Superior temporal gyrus (tissue), 1 donor: ENCODE measurements at regions not wholly inside any gene's neighbourhood (a gene's known extent, or its start where the extent isn't known, plus 50 kb on each side); places are given as distances from the start of the nearest gene placed in this dataset.

Experiments
- DNase-seq: peaks from one replicate; pipeline ENCODE4 v3.0.0-alpha.2; 2016; ENCODE audit errors: extremely low spot score

DNA sequence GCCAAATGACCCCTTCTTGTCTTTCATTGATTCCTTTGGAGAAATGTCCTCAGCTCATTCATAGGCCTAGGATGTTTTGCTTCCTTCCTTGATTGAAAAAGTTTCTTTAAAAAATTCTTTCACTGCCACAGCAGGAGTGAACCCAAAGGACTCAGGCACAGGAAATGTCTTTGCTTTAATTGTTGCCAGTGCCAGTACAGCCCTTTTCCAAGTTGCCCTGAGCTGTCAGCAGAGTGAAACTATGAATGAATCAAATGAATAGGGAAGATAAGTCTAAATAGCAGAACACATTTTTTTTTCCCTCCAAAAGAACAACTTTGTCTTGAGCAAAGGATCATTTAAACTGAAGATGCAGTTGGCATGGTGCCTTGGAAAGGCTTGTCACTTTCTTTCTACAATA lies 63.8 kb upstream of the SLC4A4 start:
- DNase-seq, result no peak

DNA sequence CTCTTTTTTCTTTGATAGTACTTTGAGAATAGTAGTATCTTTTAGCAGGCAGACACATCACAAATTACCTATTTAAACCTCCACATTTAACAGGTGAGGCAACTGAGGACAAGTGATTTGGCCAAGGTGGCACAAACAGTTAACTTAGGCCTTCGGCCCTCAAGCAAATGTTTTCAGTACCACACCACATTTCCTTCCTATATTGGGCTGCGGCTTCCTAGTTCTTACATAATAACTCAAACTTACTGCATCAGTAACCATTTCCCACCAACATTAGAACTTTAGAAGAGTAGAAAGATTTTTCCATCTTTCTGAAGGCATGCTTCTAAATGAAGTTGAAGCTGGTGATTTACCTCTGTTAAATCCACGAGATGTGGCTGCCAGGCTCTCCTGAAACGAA lies 63.2 kb upstream of the SLC4A4 start:
- no peak for DNase-seq

DNA sequence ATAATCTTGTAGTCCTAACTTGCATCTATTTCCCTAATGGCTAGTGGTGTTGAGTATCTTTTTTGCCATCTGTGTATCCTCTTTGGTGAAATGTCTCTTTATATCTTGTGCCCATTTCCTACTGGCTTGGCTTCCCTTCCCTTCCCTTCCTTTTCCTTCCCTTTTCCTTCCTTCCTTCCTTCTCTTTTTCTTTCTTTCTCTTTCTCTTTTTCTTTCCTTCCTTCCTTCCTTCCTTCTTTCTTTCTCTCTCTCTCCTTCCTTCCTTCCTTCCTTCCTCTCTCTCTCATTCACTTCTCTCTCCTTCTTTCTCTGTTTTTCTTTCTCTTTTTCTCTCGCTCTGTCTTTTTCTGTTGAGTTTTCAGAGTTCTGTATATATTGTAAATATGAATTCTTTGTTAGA lies 61.5 kb upstream of the SLC4A4 start:
- no peak for DNase-seq

DNA sequence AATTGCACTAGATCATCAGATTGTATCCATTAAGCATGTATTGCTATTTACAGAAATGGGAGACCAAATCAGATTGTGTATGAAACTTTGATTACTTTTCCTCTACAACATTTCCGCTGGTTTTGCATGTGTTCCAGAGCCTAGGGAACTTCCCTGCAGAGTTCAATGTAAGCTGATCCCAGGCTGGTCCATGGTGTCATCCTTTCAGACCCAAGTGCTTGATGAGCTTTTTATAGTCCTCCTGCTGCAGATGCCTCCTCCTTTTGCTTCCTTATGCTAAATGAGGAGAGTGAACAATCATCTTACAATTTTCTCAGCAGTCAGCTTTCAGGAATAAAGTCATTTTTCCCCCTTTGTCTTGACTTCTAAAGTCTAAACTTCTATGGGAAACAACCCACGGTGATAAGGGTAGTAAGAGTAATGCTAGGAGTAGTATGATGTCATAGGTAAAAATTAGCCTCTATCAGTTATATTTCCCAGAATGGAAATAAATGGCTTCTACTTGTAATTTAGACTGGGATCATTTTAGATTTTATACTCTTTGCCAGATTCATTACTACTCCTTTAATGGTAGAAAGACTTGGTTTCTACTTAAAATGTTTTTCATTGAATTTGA lies 55.1 kb upstream of the SLC4A4 start:
- no peak for DNase-seq

DNA sequence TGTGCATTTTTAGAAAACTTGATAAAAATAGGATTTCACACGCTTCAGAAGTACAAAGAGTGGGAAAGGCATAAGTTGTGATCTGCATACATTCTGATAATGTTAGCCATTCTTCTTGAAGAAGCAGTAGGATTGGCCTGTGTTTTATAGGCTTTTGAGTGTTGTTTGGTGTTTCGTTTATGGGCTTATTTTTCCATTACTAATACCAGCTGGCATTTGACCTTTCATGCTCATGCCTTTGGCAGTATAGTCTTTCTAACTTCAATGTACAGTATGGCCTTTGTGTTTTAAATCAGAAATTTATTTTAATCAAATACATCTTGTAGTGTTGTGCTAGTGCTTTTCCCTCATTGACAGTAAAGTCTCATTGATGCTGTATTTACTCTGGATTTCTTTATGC lies 51.5 kb upstream of the SLC4A4 start:
- no peak for DNase-seq

DNA sequence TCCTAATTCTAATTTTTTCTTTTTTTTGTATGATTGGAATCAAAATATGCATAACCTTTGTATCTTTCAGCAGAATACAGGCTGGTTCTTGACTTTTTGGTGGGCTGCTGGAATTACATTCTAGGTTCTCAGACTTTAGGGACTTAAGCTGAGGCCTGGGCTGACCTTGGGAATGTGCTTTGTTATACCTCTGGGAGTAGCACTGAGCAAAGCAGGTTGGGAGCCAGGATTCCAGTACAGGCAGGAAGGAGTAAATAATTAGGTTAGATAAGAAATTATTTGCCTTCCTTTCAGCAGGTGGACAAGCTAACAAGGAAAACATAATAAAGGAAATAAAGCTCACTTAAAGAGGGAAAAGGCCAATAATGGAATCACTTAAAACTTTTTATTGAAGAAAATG lies 49.9 kb upstream of the SLC4A4 start:
- no peak for DNase-seq
